Loucy (cell line): ENCODE measurements at regions not wholly inside any gene's neighbourhood (a gene's known extent, or its start where the extent isn't known, plus 50 kb on each side); places are given as distances from the start of the nearest gene placed in this dataset.

ENCODE experiments used
- H2AFZ ChIP-seq: fragments of 200-600 bp; sonication (generic); 2 replicates; pipeline ENCODE4 v1.6.0; 2016; ENCODE audit warnings: antibody characterized with exemption, mild to moderate bottlenecking, low read length, moderate library complexity
- H3F3A ChIP-seq: fragments of 200-600 bp; 2 replicates; pipeline ENCODE4 v1.6.0; 2016; ENCODE audit warnings: antibody characterized with exemption, low read depth, mild to moderate bottlenecking
- H3K27me3 ChIP-seq: fragments of 200-600 bp; sonication (generic); 2 replicates; pipeline ENCODE4 v1.6.1; 2014; ENCODE audit warnings: low read length, mild to moderate bottlenecking; ENCODE audit not compliant: insufficient read depth, poor library complexity, severe bottlenecking
- H3K36me3 ChIP-seq: fragments of 200-600 bp; sonication (generic); 2 replicates; pipeline ENCODE4 v1.6.1; 2016; ENCODE audit warnings: low read length; ENCODE audit not compliant: insufficient read depth
- H3K4me1 ChIP-seq: fragments of 200-600 bp; sonication (generic); 2 replicates; pipeline ENCODE4 v1.5.1; 2014; ENCODE audit warnings: low read length, mild to moderate bottlenecking; ENCODE audit not compliant: insufficient read depth, poor library complexity, severe bottlenecking
- H3K4me2 ChIP-seq: fragments of 200-600 bp; sonication (generic); 2 replicates; pipeline ENCODE4 v1.6.0; 2014; ENCODE audit warnings: antibody characterized with exemption, low read length, low read depth, mild to moderate bottlenecking; ENCODE audit not compliant: poor library complexity, severe bottlenecking
- H3K4me3 ChIP-seq: fragments of 200-600 bp; sonication (generic); 2 replicates; pipeline ENCODE4 v1.5.1; 2014; ENCODE audit warnings: low read length, mild to moderate bottlenecking, mixed read lengths; ENCODE audit not compliant: poor library complexity, severe bottlenecking
- H3K79me2 ChIP-seq: fragments of 200-600 bp; sonication (generic); 2 replicates; pipeline ENCODE4 v1.6.1; 2014; ENCODE audit warnings: low read length; ENCODE audit not compliant: insufficient read depth
- H3K9ac ChIP-seq: fragments of 200-600 bp; sonication (generic); 2 replicates; pipeline ENCODE4 v1.6.0; 2014; ENCODE audit warnings: mild to moderate bottlenecking, low read depth, low read length, moderate library complexity; ENCODE audit not compliant: poor library complexity, severe bottlenecking
- H3K9me2 ChIP-seq: fragments of 200-600 bp; sonication (generic); replicated peaks from 2 replicates; pipeline ENCODE4 v1.6.1; 2016; ENCODE audit warnings: low read depth, low read length, mixed read lengths
- H3K9me3 ChIP-seq: fragments of 200-600 bp; sonication (generic); 2 replicates; pipeline ENCODE4 v1.6.1; 2014; ENCODE audit warnings: mild to moderate bottlenecking, antibody characterized with exemption, low read length, low read depth; ENCODE audit not compliant: insufficient read depth
- H4K20me1 ChIP-seq: fragments of 200-600 bp; sonication (generic); 2 replicates; pipeline ENCODE4 v1.6.0; 2014; ENCODE audit warnings: antibody characterized with exemption, low read length, mild to moderate bottlenecking; ENCODE audit not compliant: insufficient read depth, poor library complexity, severe bottlenecking
- EZH2phosphoT487 ChIP-seq: fragments of 200-600 bp; IDR thresholded peaks from 2 replicates; pipeline ENCODE4 v1.6.1; 2018; ENCODE audit warnings: antibody characterized with exemption, mild to moderate bottlenecking, moderate library complexity, borderline replicate concordance
- TF ChIP-seq, protein P1 (sequence below): fragments of 200-600 bp; sonication (generic); conservative IDR thresholded peaks from 2 replicates; pipeline ENCODE4 v1.5.1; 2014; ENCODE audit warnings: mild to moderate bottlenecking, antibody characterized with exemption, low read length

DNA sequence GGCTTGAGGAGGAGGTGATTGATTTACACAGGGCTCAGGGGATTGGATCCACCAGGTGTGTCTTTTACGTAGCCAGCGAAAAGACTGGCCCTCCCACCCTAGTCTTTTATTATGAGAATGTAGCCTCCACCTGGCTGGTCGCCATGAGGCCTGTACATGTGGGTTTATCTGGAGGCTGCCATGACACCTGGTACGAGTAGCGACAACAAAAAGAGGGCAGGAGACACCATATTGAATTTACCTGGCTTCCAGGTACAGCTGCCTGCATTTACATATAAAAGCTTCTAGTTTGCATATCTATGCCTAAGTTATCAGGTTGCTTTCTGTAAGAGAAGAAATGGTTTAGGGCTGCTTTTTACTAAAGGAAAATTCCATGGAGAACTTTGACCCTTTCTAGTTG is 1173.7 kb upstream of the SEMA6A start:
- Histone ChIP-seq H3K79me2 (no peaks in the 10 kb centered on the region), H3K27me3 (no peaks in the 10 kb centered on the region), H2AFZ (no peak overlapping the region), H3K36me3 (no peaks in the 10 kb centered on the region), H3K9ac (no peak overlapping the region), H3K4me2 (no peak overlapping the region), H3K9me2 (no peaks in the 10 kb centered on the region), H3F3A (no peaks in the 10 kb centered on the region), H3K4me1 (no peaks in the 10 kb centered on the region), H3K9me3 (no peaks in the 10 kb centered on the region), H3K4me3 (no peak overlapping the region), H4K20me1 (no peaks in the 10 kb centered on the region)
- TF ChIP-seq, protein P1, sequence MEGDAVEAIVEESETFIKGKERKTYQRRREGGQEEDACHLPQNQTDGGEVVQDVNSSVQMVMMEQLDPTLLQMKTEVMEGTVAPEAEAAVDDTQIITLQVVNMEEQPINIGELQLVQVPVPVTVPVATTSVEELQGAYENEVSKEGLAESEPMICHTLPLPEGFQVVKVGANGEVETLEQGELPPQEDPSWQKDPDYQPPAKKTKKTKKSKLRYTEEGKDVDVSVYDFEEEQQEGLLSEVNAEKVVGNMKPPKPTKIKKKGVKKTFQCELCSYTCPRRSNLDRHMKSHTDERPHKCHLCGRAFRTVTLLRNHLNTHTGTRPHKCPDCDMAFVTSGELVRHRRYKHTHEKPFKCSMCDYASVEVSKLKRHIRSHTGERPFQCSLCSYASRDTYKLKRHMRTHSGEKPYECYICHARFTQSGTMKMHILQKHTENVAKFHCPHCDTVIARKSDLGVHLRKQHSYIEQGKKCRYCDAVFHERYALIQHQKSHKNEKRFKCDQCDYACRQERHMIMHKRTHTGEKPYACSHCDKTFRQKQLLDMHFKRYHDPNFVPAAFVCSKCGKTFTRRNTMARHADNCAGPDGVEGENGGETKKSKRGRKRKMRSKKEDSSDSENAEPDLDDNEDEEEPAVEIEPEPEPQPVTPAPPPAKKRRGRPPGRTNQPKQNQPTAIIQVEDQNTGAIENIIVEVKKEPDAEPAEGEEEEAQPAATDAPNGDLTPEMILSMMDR = no peak
- TF ChIP-seq EZH2phosphoT487 = no peak

DNA sequence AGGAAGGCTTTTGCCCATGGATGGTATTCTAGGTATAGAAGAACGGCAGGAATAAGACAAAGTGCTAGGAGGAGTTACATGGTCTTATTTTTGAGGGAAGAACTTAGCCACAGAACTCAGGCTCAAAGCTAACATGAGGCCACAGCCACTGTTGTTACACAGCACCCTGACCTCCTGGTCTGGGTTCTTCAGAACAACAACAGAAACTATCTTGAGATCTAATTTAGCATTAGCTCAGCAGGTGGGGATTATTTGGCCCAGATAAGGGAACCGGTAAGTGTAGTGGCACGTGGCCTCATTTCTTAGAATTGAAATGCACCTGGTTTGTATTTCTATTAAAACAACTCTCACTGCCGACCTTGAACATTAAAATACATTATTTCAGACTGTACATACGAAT is 1168.7 kb upstream of the SEMA6A start:
- TF ChIP-seq EZH2phosphoT487 = no peak
- TF ChIP-seq, protein P1 = no peak
- Histone ChIP-seq H2AFZ (no peak overlapping the region), H3K36me3 (no peaks in the 10 kb centered on the region), H3K4me1 (no peaks in the 10 kb centered on the region), H3K27me3 (no peaks in the 10 kb centered on the region), H3K4me2 (no peak overlapping the region), H3K9me2 (no peaks in the 10 kb centered on the region), H3K4me3 (no peak overlapping the region), H3K9ac (no peak overlapping the region), H3F3A (no peaks in the 10 kb centered on the region), H3K79me2 (no peaks in the 10 kb centered on the region), H3K9me3 (no peaks in the 10 kb centered on the region), H4K20me1 (no peaks in the 10 kb centered on the region)

DNA sequence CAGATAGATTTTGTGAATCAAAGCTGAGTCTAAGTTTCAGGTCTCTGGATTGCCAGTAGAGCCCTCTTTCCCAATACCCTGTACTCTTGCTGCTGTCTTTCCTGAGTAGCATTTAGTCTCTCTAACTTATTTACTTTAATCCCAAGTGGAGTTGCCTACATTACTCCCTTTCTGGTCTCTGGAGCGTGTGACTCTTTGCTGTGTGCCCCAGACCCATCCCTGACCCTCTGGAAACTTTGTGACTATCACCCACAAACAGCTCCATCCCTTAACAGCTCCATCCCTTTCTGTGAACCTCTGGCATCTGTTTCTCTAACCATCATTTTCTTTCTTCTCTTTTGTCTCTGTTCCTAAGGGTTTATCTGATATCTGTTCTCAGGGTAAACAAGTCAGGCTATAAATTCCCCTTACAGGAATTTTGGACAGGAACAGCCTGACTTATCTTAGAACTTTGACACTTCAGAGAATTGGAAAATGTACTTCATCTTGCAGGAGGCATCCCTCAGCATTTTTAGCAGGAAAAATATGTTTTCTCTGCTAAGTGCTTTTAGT is 1167.1 kb upstream of the SEMA6A start:
- Histone ChIP-seq H3K4me2 (no peak overlapping the region), H3K9me3 (no peaks in the 10 kb centered on the region), H3K27me3 (no peaks in the 10 kb centered on the region), H3K36me3 (no peaks in the 10 kb centered on the region), H4K20me1 (no peaks in the 10 kb centered on the region), H3K9me2 (no peaks in the 10 kb centered on the region), H3K79me2 (no peaks in the 10 kb centered on the region), H3K4me3 (no peak overlapping the region), H3F3A (no peaks in the 10 kb centered on the region), H3K9ac (no peak overlapping the region), H2AFZ (no peak overlapping the region), H3K4me1 (no peaks in the 10 kb centered on the region)
- TF ChIP-seq, protein P1 = no peak
- no peak for TF ChIP-seq EZH2phosphoT487
